ENCODE measurements at regions not wholly inside any gene's neighbourhood (a gene's known extent, or its start where the extent isn't known, plus 50 kb on each side); places are given as distances from the start of the nearest gene placed in this dataset.
"Not testable (repeated sequence)": the region's sequence is repeated elsewhere in the genome, so short reads cannot be mapped to it uniquely, and the experiment has no call there.

- H3K27ac ChIP-seq (ENCODE audit: insufficient read depth, low read length); H3K56ac ChIP-seq (ENCODE audit: extremely low read depth, insufficient read depth, low read length); H3K14ac ChIP-seq (replicated peaks; ENCODE audit: low read depth, low read length); H3K36me3 ChIP-seq (ENCODE audit: control insufficient read depth, insufficient read depth, low read length); H4K20me1 ChIP-seq (ENCODE audit: insufficient read depth, low read length); H3K79me1 ChIP-seq (ENCODE audit: low read depth in 1 of 2, low read length in 2 of 2); H3K4me3 ChIP-seq (ENCODE audit: insufficient read depth, low read depth, low read length); H2BK120ac ChIP-seq (ENCODE audit: low read depth, low read length); H2AFZ ChIP-seq (replicated peaks; ENCODE audit: low read length, poor library complexity); H3K9ac ChIP-seq (ENCODE audit: low read depth, low read length); H2AK9ac ChIP-seq (replicated peaks; ENCODE audit: low read depth, low read length, poor library complexity); H2AK5ac ChIP-seq (ENCODE audit: low read depth, low read length); in situ Hi-C loops (cut with MboI; ENCODE audit: low sequenced_read_pairs); DNase-seq; H4K8ac ChIP-seq (ENCODE audit: low read depth in 2 of 2, low read length in 2 of 2); H4K91ac ChIP-seq (ENCODE audit: insufficient read depth, low read depth, low read length); intact Hi-C loops (cut with micrococcal nuclease); ATAC-seq (ENCODE audit: low read depth); POLR2A ChIA-PET (ENCODE audit: unreplicated experiment); H4K5ac ChIP-seq (ENCODE audit: low read depth, low read length); BruUV-seq (replicated peaks); H2BK20ac ChIP-seq (ENCODE audit: low read depth, low read length); CTCF ChIA-PET; H3K9me3 ChIP-seq (ENCODE audit: control insufficient read depth, insufficient read depth, low read length); H2BK15ac ChIP-seq (ENCODE audit: low read depth, low read length); H3K23ac ChIP-seq (ENCODE audit: low read depth, low read length); H3K9me1 ChIP-seq (ENCODE audit: insufficient read depth, low read length); H3K4ac ChIP-seq (ENCODE audit: low read depth, low read length); H3K27me3 ChIP-seq (ENCODE audit: control insufficient read depth, insufficient read depth, low read length); H2BK5ac ChIP-seq (ENCODE audit: low read depth, low read length, poor library complexity, severe bottlenecking); dilution Hi-C loops (cut with HindIII; ENCODE audit: low sequenced_read_pairs, unreplicated experiment); H3K4me2 ChIP-seq (ENCODE audit: low read depth, low read length); H3K18ac ChIP-seq (ENCODE audit: low read depth, low read length): not testable (repeated sequence)
- H3K4me1 ChIP-seq (ENCODE audit: control insufficient read depth, insufficient read depth, low read length), result peaks cover 13% of the 10 kb centered on the region
- 90% methylated on average over 10 of the region's 21 CpGs; no CpG with 5 or more reads in 1 of the 2 experiments for WGBS, 2 experiments (ENCODE audit: extremely low coverage in 2 of 2, insufficient read length in 1 of 2)
Measured at GRCh38 chr16:29234536-29235275, 171.8 kb downstream of the NPIPB11 start.

DNA sequence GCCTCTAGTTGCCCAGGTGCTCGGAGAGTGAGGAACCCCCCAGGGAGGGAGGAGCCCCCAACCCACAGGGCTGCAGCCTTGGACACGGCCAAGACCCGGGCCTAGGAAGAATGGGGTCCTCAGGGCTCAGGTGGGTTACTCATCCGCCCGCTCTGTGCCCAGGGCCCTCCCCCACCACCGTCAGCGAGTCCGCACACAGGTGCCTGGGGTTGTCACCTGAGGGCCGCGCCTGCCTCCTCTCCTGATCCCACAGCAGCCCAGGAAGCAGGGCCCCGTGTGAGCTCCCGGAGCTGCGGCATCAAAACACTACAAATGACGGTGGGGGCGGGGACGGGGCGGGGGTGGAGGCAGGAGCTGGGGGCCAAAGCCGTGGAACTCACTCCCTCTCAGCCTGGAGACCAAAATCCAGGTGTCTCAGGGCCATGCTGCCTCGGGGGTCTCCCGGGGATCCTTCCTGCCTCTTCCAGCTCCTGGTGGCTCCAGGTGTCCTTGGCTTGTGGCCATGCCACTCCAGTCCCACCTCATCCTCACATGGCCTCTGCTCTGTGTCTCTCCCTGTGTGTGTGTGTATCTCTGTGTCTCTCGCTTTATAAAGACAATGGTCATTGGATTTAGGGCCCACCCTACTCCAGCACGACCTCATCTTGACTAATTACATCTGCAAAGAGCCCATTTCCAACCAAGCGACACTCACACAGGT is 172.7 kb downstream of the NPIPB11 start:
- H3K18ac ChIP-seq (ENCODE audit: low read depth, low read length); H4K8ac ChIP-seq (ENCODE audit: low read depth in 2 of 2, low read length in 2 of 2); POLR2A ChIA-PET (ENCODE audit: unreplicated experiment); H3K4me2 ChIP-seq (ENCODE audit: low read depth, low read length); BruUV-seq (replicated peaks); H4K20me1 ChIP-seq (ENCODE audit: insufficient read depth, low read length); ATAC-seq (ENCODE audit: low read depth); in situ Hi-C loops (cut with MboI; ENCODE audit: low sequenced_read_pairs); H3K36me3 ChIP-seq (ENCODE audit: control insufficient read depth, insufficient read depth, low read length); H3K9me1 ChIP-seq (ENCODE audit: insufficient read depth, low read length); H2AFZ ChIP-seq (replicated peaks; ENCODE audit: low read length, poor library complexity); H2BK15ac ChIP-seq (ENCODE audit: low read depth, low read length); DNase-seq; H3K9me3 ChIP-seq (ENCODE audit: control insufficient read depth, insufficient read depth, low read length); H3K79me1 ChIP-seq (ENCODE audit: low read depth in 1 of 2, low read length in 2 of 2); H3K4me3 ChIP-seq (ENCODE audit: insufficient read depth, low read depth, low read length); H3K27ac ChIP-seq (ENCODE audit: insufficient read depth, low read length); H3K14ac ChIP-seq (replicated peaks; ENCODE audit: low read depth, low read length); CTCF ChIA-PET; H2AK9ac ChIP-seq (replicated peaks; ENCODE audit: low read depth, low read length, poor library complexity); H3K27me3 ChIP-seq (ENCODE audit: control insufficient read depth, insufficient read depth, low read length); intact Hi-C loops (cut with micrococcal nuclease); H3K23ac ChIP-seq (ENCODE audit: low read depth, low read length); dilution Hi-C loops (cut with HindIII; ENCODE audit: low sequenced_read_pairs, unreplicated experiment); H3K9ac ChIP-seq (ENCODE audit: low read depth, low read length); H2BK5ac ChIP-seq (ENCODE audit: low read depth, low read length, poor library complexity, severe bottlenecking); H3K56ac ChIP-seq (ENCODE audit: extremely low read depth, insufficient read depth, low read length); H4K5ac ChIP-seq (ENCODE audit: low read depth, low read length): not testable (repeated sequence)
- no CpG with 5 or more reads among the region's 23 CpGs for WGBS, 2 experiments (ENCODE audit: extremely low coverage in 2 of 2, insufficient read length in 1 of 2)
- Histone ChIP-seq H2BK120ac (ENCODE audit: low read depth, low read length) (peak overlapping the region; percentile 60; the same call in 1 of the 2 replicates), H2AK5ac (ENCODE audit: low read depth, low read length) (0 out of 2 replicates have a peak overlapping the region, but pooled peaks have one; percentile 39), H2BK20ac (ENCODE audit: low read depth, low read length) (peak overlapping the region; percentile 14; the same call in 1 of the 2 replicates), H3K4me1 (ENCODE audit: control insufficient read depth, insufficient read depth, low read length) (peaks cover 14% of the 10 kb centered on the region), H3K4ac (ENCODE audit: low read depth, low read length) (peak overlapping the region; percentile 43; the same call in 1 of the 2 replicates), H4K91ac (ENCODE audit: insufficient read depth, low read depth, low read length) (peak overlapping the region; percentile 47; the same call in 1 of the 2 replicates)

All from IMR-90 (cell line).